Smooth muscle cell (in vitro differentiated cells): ENCODE measurements at regions not wholly inside any gene's neighbourhood (a gene's known extent, or its start where the extent isn't known, plus 50 kb on each side); places are given as distances from the start of the nearest gene placed in this dataset.

Experiments
- DNase-seq: peaks from one replicate; lab custom pipeline; 2025; ENCODE audit not compliant: unreplicated experiment; lab: John Stamatoyannopoulos, UW
- H2AFZ ChIP-seq: fragments of 200-600 bp; sonication (generic); 2 replicates; pipeline ENCODE4 v1.6.0; 2016; ENCODE audit warnings: antibody characterized with exemption, low read depth, mild to moderate bottlenecking
- H3F3A ChIP-seq: fragments of 200-600 bp; sonication (generic); 2 replicates; pipeline ENCODE4 v1.6.0; 2017; ENCODE audit warnings: antibody characterized with exemption, low read depth
- H3K27ac ChIP-seq: fragments of 200-600 bp; sonication (generic); 2 replicates; pipeline ENCODE4 v1.5.1; 2016; ENCODE audit warnings: low read depth, mild to moderate bottlenecking
- H3K27me3 ChIP-seq: fragments of 200-600 bp; sonication (generic); 2 replicates; pipeline ENCODE4 v1.6.1; 2016; ENCODE audit warnings: low read depth, mild to moderate bottlenecking
- H3K36me3 ChIP-seq: fragments of 200-600 bp; sonication (generic); 2 replicates; pipeline ENCODE4 v1.5.1; 2016; ENCODE audit warnings: low read depth
- H3K4me1 ChIP-seq: fragments of 200-600 bp; sonication (generic); 2 replicates; pipeline ENCODE4 v1.5.1; 2016; ENCODE audit warnings: low read depth
- H3K4me2 ChIP-seq: fragments of 200-600 bp; sonication (generic); 2 replicates; pipeline ENCODE4 v1.6.0; 2016; ENCODE audit warnings: mild to moderate bottlenecking
- H3K4me3 ChIP-seq: fragments of 200-600 bp; sonication (generic); 2 replicates; pipeline ENCODE4 v1.5.1; 2016; ENCODE audit warnings: mild to moderate bottlenecking
- H3K79me2 ChIP-seq: fragments of 200-600 bp; sonication (generic); 2 replicates; pipeline ENCODE4 v1.6.0; 2016; ENCODE audit warnings: low read depth, mild to moderate bottlenecking
- H3K9ac ChIP-seq: fragments of 200-600 bp; sonication (generic); 2 replicates; pipeline ENCODE4 v1.6.0; 2016; ENCODE audit warnings: low read depth
- H3K9me3 ChIP-seq: fragments of 200-600 bp; sonication (generic); replicated peaks from 2 replicates; pipeline ENCODE4 v1.5.1; 2016; ENCODE audit warnings: low read depth
- H4K20me1 ChIP-seq: fragments of 200-600 bp; sonication (generic); 2 replicates; pipeline ENCODE4 v1.6.0; 2016; ENCODE audit warnings: low read depth
- CTCF ChIP-seq: fragments of 200-600 bp; sonication (generic); IDR thresholded peaks from 2 replicates; pipeline ENCODE4 v1.5.1; 2017; ENCODE audit warnings: borderline replicate concordance, mild to moderate bottlenecking, antibody characterized with exemption; ENCODE audit not compliant: insufficient read depth, poor library complexity, severe bottlenecking
- WGBS: methylation state at CpG from one replicate; pipeline ENCODE4 v1.1.7; 2016; ENCODE audit warnings: low lambda C conversion rate; 5-methylcytosine and 5-hydroxymethylcytosine counted together

GRCh38 chr5:67620424-67621397, 424.1 kb upstream of the CD180 start:
- TF ChIP-seq CTCF, result no peak
- no peaks in the 10 kb centered on the region for H3K79me2 ChIP-seq
- no peak for DNase-seq
- no peaks in the 10 kb centered on the region for H3K36me3 ChIP-seq
- H3K4me1 ChIP-seq, result peaks cover 16% of the 10 kb centered on the region
- H3K27me3 ChIP-seq, result no peaks in the 10 kb centered on the region
- H3K4me2 ChIP-seq, result no peak overlapping the region
- no peaks in the 10 kb centered on the region for H3F3A ChIP-seq
- no peak overlapping the region for H3K27ac ChIP-seq
- no peaks in the 10 kb centered on the region for H3K9me3 ChIP-seq
- H2AFZ ChIP-seq, result no peak overlapping the region
- no peak overlapping the region for H3K4me3 ChIP-seq
- WGBS, result 77% methylated on average over 11 of the region's 11 CpGs
- no peaks in the 10 kb centered on the region for H4K20me1 ChIP-seq
- no peak overlapping the region for H3K9ac ChIP-seq

DNA sequence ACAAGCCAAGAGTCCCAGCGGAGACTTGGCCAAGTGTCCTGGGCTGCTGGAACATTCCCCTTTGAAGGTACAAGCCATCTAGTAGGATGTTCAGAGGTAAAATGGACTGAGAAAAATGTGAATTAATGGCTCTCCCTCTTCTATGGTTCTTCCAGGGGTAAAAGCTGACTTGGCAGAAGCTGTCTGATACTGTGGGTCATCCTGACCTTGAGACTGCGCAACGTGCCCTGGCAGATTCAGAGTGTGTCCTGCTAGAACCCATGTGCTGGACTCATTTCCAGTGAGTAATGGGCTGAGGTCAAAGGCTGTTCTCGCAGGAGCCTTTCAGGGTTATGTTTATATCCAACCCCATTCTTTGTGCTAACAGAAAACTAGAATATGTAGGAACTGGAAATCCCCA, 423.0 kb upstream of the CD180 start:
- Histone ChIP-seq H3K36me3 (no peaks in the 10 kb centered on the region), H3K9ac (no peak overlapping the region), H3K4me3 (no peak overlapping the region), H3K4me1 (peaks cover 16% of the 10 kb centered on the region), H3K27me3 (no peaks in the 10 kb centered on the region), H4K20me1 (no peaks in the 10 kb centered on the region), H3F3A (no peaks in the 10 kb centered on the region), H2AFZ (no peak overlapping the region), H3K9me3 (no peaks in the 10 kb centered on the region), H3K27ac (no peak overlapping the region), H3K79me2 (no peaks in the 10 kb centered on the region), H3K4me2 (no peak overlapping the region)
- WGBS, result 89% methylated on average over 4 of the region's 4 CpGs
- no peak for DNase-seq
- no peak for TF ChIP-seq CTCF

DNA sequence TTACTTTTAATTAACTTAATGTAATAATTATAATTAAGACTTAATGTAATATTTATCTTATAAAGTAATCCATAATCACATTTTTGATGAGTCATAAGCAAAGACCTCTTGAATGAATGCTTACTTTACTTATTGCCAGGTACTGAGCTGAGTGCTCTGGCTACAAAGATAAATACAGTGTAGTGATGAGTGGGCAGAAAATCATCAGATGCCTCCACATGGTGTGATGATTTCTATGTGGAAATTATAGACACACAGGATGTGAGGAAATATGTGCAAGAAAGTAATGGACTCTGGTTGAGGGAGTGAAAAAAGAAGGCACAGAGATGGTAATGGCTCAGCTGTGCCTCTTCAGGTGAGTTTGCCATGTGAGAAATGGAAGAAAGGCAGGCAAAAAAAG, 422.6 kb upstream of the CD180 start:
- no peak for TF ChIP-seq CTCF
- H3K4me2 ChIP-seq, result no peak overlapping the region
- no peaks in the 10 kb centered on the region for H3K9me3 ChIP-seq
- no peak overlapping the region for H3K27ac ChIP-seq
- no peaks in the 10 kb centered on the region for H3K36me3 ChIP-seq
- no peak overlapping the region for H3K9ac ChIP-seq
- no peaks in the 10 kb centered on the region for H4K20me1 ChIP-seq
- DNase-seq, result no peak
- no peaks in the 10 kb centered on the region for H3K79me2 ChIP-seq
- H3K27me3 ChIP-seq, result no peaks in the 10 kb centered on the region
- H2AFZ ChIP-seq, result no peak overlapping the region
- peaks cover 16% of the 10 kb centered on the region for H3K4me1 ChIP-seq
- no peaks in the 10 kb centered on the region for H3F3A ChIP-seq
- no peak overlapping the region for H3K4me3 ChIP-seq

DNA sequence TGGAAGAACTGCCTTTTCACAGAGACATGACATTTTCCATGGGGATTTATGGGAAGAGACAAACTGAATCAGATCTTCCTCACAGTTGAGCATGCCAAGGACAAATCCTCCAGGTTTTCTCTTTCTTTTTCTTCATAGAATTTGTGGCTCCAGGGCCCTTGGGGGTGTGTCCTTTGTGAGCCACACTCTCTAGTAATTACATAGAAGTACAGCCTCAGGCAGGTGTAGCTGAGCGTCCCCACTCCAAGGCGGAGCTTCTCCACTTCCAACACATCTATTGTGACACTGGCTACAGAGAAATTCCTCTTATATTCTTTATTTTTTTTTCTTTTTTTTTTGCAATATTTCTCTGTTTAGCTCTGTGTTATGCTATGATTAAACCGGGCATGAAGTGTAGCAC, 420.5 kb upstream of the CD180 start:
- Histone ChIP-seq H3K27me3 (no peaks in the 10 kb centered on the region), H2AFZ (no peak overlapping the region), H3K27ac (no peak overlapping the region), H3K9me3 (no peaks in the 10 kb centered on the region), H3K4me2 (no peak overlapping the region), H4K20me1 (no peaks in the 10 kb centered on the region), H3K9ac (no peak overlapping the region), H3K36me3 (no peaks in the 10 kb centered on the region), H3K4me3 (no peak overlapping the region), H3K4me1 (no peaks in the 10 kb centered on the region), H3F3A (no peaks in the 10 kb centered on the region), H3K79me2 (no peaks in the 10 kb centered on the region)
- no peak for DNase-seq
- WGBS, result 85% methylated on average over 3 of the region's 3 CpGs
- TF ChIP-seq CTCF, result no peak
